Vagina (tissue), 2 donors: ENCODE measurements at regions not wholly inside any gene's neighbourhood (a gene's known extent, or its start where the extent isn't known, plus 50 kb on each side); places are given as distances from the start of the nearest gene placed in this dataset.

ENCODE experiments used
- DNase-seq, 2 donors: peaks; one replicate each; pipeline ENCODE4 v3.0.0-alpha.2; 2017; ENCODE audit errors: extremely low spot score in 2 of 2
- H3K27ac ChIP-seq: fragments of 200-600 bp; sonication (generic); one replicate; pipeline ENCODE4 v1.5.1; 2019
- H3K27me3 ChIP-seq: fragments of 200-600 bp; sonication (generic); one replicate; pipeline ENCODE4 v1.5.1; 2019
- H3K36me3 ChIP-seq, 2 donors: fragments of 200-600 bp; sonication (generic); one replicate each; pipeline ENCODE4 v1.5.1; 2017 to 2019
- H3K4me1 ChIP-seq: fragments of 200-600 bp; sonication (generic); one replicate; pipeline ENCODE4 v1.5.1; 2019
- H3K4me3 ChIP-seq, 2 donors: fragments of 200-600 bp; sonication (generic); 1 replicate in 1 of 2; 2 replicates in 1 of 2; pipeline ENCODE4 v1.5.1; 2016 to 2019
- H3K9me3 ChIP-seq: fragments of 200-600 bp; sonication (generic); one replicate; pipeline ENCODE4 v1.5.1; 2019
- CTCF ChIP-seq, 3 experiments: fragments of 450-650 bp in 2 of 3; fragments of 200-600 bp in 1 of 3; sonication (generic) in 1 of 3; IDR thresholded peaks; one replicate each; pipeline ENCODE4 v1.5.1; 2017 to 2019; ENCODE audit warnings: antibody characterized with exemption in 3 of 3, mild to moderate bottlenecking in 2 of 3, moderate library complexity in 2 of 3
- POLR2A ChIP-seq, 2 donors: fragments of 450-650 bp; IDR thresholded peaks; one replicate each; pipeline ENCODE4 v1.6.1; 2017; ENCODE audit warnings: antibody characterized with exemption in 2 of 2, mild to moderate bottlenecking in 2 of 2, moderate library complexity in 2 of 2
- POLR2AphosphoS5 ChIP-seq, 2 donors: sonication (generic); formaldehyde crosslinking; IDR thresholded peaks; one replicate each; pipeline ENCODE4 v1.9.0; 2017; ENCODE audit warnings: antibody characterized with exemption in 2 of 2, mild to moderate bottlenecking in 2 of 2, low read depth in 1 of 2; ENCODE audit not compliant: insufficient read depth in 1 of 2
- intact Hi-C: fragments of 100-400 bp; cut with DNase I; formaldehyde crosslinking; loops from one replicate; pipeline ENCODE4 v1.15.1; 2023

GRCh38 chr12:132410849-132411248 is 79.1 kb upstream of the FBRSL1 start:
- TF ChIP-seq CTCF (IDR thresholded peaks at IDR 0.05) (no peak), POLR2A (IDR thresholded peaks at IDR 0.05) (no peak), POLR2AphosphoS5 (IDR thresholded peaks at IDR 0.05; ENCODE audit: insufficient read depth in 1 of 2, low read depth in 1 of 2) (no peak)
- DNase-seq: no peak
- Histone ChIP-seq H3K27ac (no peak overlapping the region), H3K4me3 (no peak overlapping the region), H3K36me3 (no peaks in the 10 kb centered on the region), H3K9me3 (no peaks in the 10 kb centered on the region), H3K27me3 (no peaks in the 10 kb centered on the region), H3K4me1 (peaks cover 15% of the 10 kb centered on the region)
- intact Hi-C loops: loop anchor here (5.0 kb wide), 1 partner anchor 201 kb away; the partner anchor contains the start of gene LRCOL1

- no peak for DNase-seq
- Histone ChIP-seq H3K9me3 (no peaks in the 10 kb centered on the region), H3K36me3 (no peaks in the 10 kb centered on the region), H3K27me3 (no peaks in the 10 kb centered on the region), H3K4me3 (no peak overlapping the region), H3K27ac (no peak overlapping the region), H3K4me1 (peaks cover 13% of the 10 kb centered on the region)
- intact Hi-C loops: loop anchor here (5.0 kb wide), 1 partner anchor 202 kb away; the partner anchor contains the start of gene LRCOL1
- TF ChIP-seq POLR2A (IDR thresholded peaks at IDR 0.05) (no peak), POLR2AphosphoS5 (IDR thresholded peaks at IDR 0.05; ENCODE audit: insufficient read depth in 1 of 2, low read depth in 1 of 2) (no peak), CTCF (IDR thresholded peaks at IDR 0.05) (no peak)
Observed at GRCh38 chr12:132410296-132410625, 79.7 kb upstream of the FBRSL1 start.

GRCh38 chr12:132409495-132410295 is 80.3 kb upstream of the FBRSL1 start:
- Histone ChIP-seq H3K9me3 (no peaks in the 10 kb centered on the region), H3K36me3 (no peaks in the 10 kb centered on the region), H3K27ac (no peak overlapping the region), H3K4me3 (no peak overlapping the region), H3K4me1 (peaks cover 8% of the 10 kb centered on the region), H3K27me3 (no peaks in the 10 kb centered on the region)
- no peak for DNase-seq
- intact Hi-C loops: loop anchor here (5.0 kb wide), 1 partner anchor 203 kb away; the partner anchor contains the start of gene LRCOL1
- TF ChIP-seq POLR2AphosphoS5 (IDR thresholded peaks at IDR 0.05; ENCODE audit: insufficient read depth in 1 of 2, low read depth in 1 of 2): no peak

GRCh38 chr12:132408626-132409494 is 79.5 kb upstream of the GALNT9 start:
- H3K27me3 ChIP-seq: no peaks in the 10 kb centered on the region
- no peak for TF ChIP-seq POLR2A (IDR thresholded peaks at IDR 0.05)
- no peak for TF ChIP-seq CTCF (IDR thresholded peaks at IDR 0.05)
- TF ChIP-seq POLR2AphosphoS5 (IDR thresholded peaks at IDR 0.05; ENCODE audit: insufficient read depth in 1 of 2, low read depth in 1 of 2): no peak
- no peak for DNase-seq
- H3K4me1 ChIP-seq: peaks cover 6% of the 10 kb centered on the region
- H3K4me3 ChIP-seq: no peak overlapping the region
- no peaks in the 10 kb centered on the region for H3K9me3 ChIP-seq
- H3K27ac ChIP-seq: no peak overlapping the region
- no peaks in the 10 kb centered on the region for H3K36me3 ChIP-seq
- intact Hi-C loops: no loop called here

GRCh38 chr12:132407992-132408391 is 78.6 kb upstream of the GALNT9 start:
- H3K9me3 ChIP-seq: no peaks in the 10 kb centered on the region
- H3K4me3 ChIP-seq: no peak overlapping the region
- TF ChIP-seq POLR2A (IDR thresholded peaks at IDR 0.05) (no peak), CTCF (IDR thresholded peaks at IDR 0.05) (no peak), POLR2AphosphoS5 (IDR thresholded peaks at IDR 0.05; ENCODE audit: insufficient read depth in 1 of 2, low read depth in 1 of 2) (no peak)
- peaks cover 6% of the 10 kb centered on the region for H3K4me1 ChIP-seq
- intact Hi-C loops: no loop called here
- no peaks in the 10 kb centered on the region for H3K27me3 ChIP-seq
- no peak for DNase-seq
- H3K27ac ChIP-seq: no peak overlapping the region
- no peaks in the 10 kb centered on the region for H3K36me3 ChIP-seq
